ENCODE measurements at regions not wholly inside any gene's neighbourhood (a gene's known extent, or its start where the extent isn't known, plus 50 kb on each side); places are given as distances from the start of the nearest gene placed in this dataset.

DNA sequence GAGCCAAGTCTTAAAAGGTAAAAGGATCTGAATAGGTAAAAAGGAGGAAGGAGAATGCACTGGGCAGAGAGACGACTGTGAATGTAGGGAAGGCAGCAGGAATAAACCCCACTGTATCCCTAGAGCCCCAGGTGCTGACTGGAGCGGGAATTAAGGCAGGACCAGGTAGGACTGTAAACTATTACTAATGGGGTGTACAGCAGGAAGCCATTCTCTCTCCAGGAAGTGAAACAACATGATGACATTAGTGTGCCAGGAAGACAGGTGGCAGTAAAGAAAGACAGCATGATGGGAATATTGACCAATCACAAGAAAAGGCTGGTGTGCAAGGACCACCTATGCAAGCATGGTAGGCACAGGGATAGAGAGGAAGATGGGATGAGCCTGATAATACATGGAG, 433.0 kb downstream of the DNAH5 start:
- Histone ChIP-seq H3K9ac (ENCODE audit: insufficient read depth in 1 of 2, low read length in 2 of 2) (no peak overlapping the region), H3K4me1 (ENCODE audit: control insufficient read depth in 5 of 5, insufficient read depth in 5 of 5, low read length in 5 of 5) (no peaks in the 10 kb centered on the region), H3K27me3 (ENCODE audit: control insufficient read depth in 3 of 3, insufficient read depth in 3 of 3, low read length in 2 of 3) (no peaks in the 10 kb centered on the region), H3K4me3 (no peak overlapping the region), H3K36me3 (ENCODE audit: control insufficient read depth in 4 of 4, insufficient read depth in 4 of 4, low read length in 4 of 4) (no peaks in the 10 kb centered on the region), H3K9me3 (ENCODE audit: control insufficient read depth in 4 of 4, insufficient read depth in 3 of 4, low read length in 3 of 4) (no peaks in the 10 kb centered on the region), H3K27ac (ENCODE audit: low read depth in 1 of 2, low read length in 1 of 2) (no peak overlapping the region)
- DNase-seq (no peak), ATAC-seq (ENCODE audit: insufficient read depth, low FRiP score) (no peak)
- no peak for TF ChIP-seq CTCF (IDR thresholded peaks at IDR 0.05; ENCODE audit: control extremely low read depth, extremely low read depth)
- WGBS, 2 donors = 63 to 79% methylated on average over 2 of the region's 2 CpGs

DNA sequence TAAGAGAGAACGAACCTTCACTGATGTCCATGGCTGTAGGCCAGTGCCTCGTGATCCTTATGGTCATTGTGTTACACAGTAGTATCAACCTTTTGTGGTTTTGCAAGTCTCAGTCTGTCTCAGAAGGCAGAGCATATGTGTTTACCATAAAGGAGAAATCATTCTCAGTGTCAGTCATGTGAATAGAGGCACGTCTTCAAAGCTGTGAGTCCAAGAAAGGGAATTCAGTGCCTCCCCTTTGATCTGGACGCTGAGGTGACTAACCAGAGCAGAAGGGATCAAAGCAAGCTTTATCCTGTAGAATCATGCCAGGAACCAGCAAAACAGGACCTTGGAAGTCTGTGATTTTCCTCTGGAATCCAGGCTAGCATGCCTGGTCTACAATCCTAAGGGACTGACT, 433.9 kb downstream of the DNAH5 start:
- ATAC-seq (ENCODE audit: insufficient read depth, low FRiP score) (no peak), DNase-seq (no peak)
- no peak overlapping the region for H3K27ac ChIP-seq (ENCODE audit: low read depth in 1 of 2, low read length in 1 of 2)
- 62 to 76% methylated on average over 4 of the region's 4 CpGs for WGBS, 2 donors
- H3K9ac ChIP-seq (ENCODE audit: insufficient read depth in 1 of 2, low read length in 2 of 2) = no peak overlapping the region
- no peaks in the 10 kb centered on the region for H3K36me3 ChIP-seq (ENCODE audit: control insufficient read depth in 4 of 4, insufficient read depth in 4 of 4, low read length in 4 of 4)
- H3K4me1 ChIP-seq (ENCODE audit: control insufficient read depth in 5 of 5, insufficient read depth in 5 of 5, low read length in 5 of 5) = no peaks in the 10 kb centered on the region
- H3K27me3 ChIP-seq (ENCODE audit: control insufficient read depth in 3 of 3, insufficient read depth in 3 of 3, low read length in 2 of 3) = no peaks in the 10 kb centered on the region
- H3K9me3 ChIP-seq (ENCODE audit: control insufficient read depth in 4 of 4, insufficient read depth in 3 of 4, low read length in 3 of 4) = no peaks in the 10 kb centered on the region
- H3K4me3 ChIP-seq = no peak overlapping the region
- TF ChIP-seq CTCF (IDR thresholded peaks at IDR 0.05; ENCODE audit: control extremely low read depth, extremely low read depth) = no peak

- WGBS, 2 donors = 71 to 77% methylated on average over 2 of the region's 2 CpGs
- no peaks in the 10 kb centered on the region for H3K36me3 ChIP-seq (ENCODE audit: control insufficient read depth in 4 of 4, insufficient read depth in 4 of 4, low read length in 4 of 4)
Measured at GRCh38 chr5:13508559-13508958, 435.9 kb downstream of the DNAH5 start.

More at GRCh38 chr5:13508559-13508958, 435.9 kb downstream of the DNAH5 start:
- no peaks in the 10 kb centered on the region for H3K9me3 ChIP-seq (ENCODE audit: control insufficient read depth in 4 of 4, insufficient read depth in 3 of 4, low read length in 3 of 4)
- no peaks in the 10 kb centered on the region for H3K27me3 ChIP-seq (ENCODE audit: control insufficient read depth in 3 of 3, insufficient read depth in 3 of 3, low read length in 2 of 3)
- H3K27ac ChIP-seq (ENCODE audit: low read depth in 1 of 2, low read length in 1 of 2) = no peak overlapping the region
- H3K4me1 ChIP-seq (ENCODE audit: control insufficient read depth in 5 of 5, insufficient read depth in 5 of 5, low read length in 5 of 5) = no peaks in the 10 kb centered on the region
- DNase-seq (no peak), ATAC-seq (ENCODE audit: insufficient read depth, low FRiP score) (no peak)
- H3K9ac ChIP-seq (ENCODE audit: insufficient read depth in 1 of 2, low read length in 2 of 2) = no peak overlapping the region
- TF ChIP-seq CTCF (IDR thresholded peaks at IDR 0.05; ENCODE audit: control extremely low read depth, extremely low read depth) = no peak
- no peak overlapping the region for H3K4me3 ChIP-seq

Data from lung (tissue), 11 donors.